Neural crest cell (in vitro differentiated cells): ENCODE measurements at regions not wholly inside any gene's neighbourhood (a gene's known extent, or its start where the extent isn't known, plus 50 kb on each side); places are given as distances from the start of the nearest gene placed in this dataset.

Source experiments
- DNase-seq: peaks from one replicate; pipeline ENCODE4 v3.0.0; 2021; ENCODE audit warnings: low read depth, mixed read lengths, low spot score
- H3K27ac Mint-ChIP-seq: one replicate; pipeline ENCODE4 v1.8.0; 2021; ENCODE audit warnings: mild to moderate bottlenecking, mixed read lengths; ENCODE audit not compliant: unreplicated experiment
- H3K27me3 Mint-ChIP-seq: 2 replicates; pipeline ENCODE4 v1.8.0; 2021; ENCODE audit warnings: low read depth, mild to moderate bottlenecking, mixed read lengths
- H3K36me3 Mint-ChIP-seq: 2 replicates; pipeline ENCODE4 v1.8.0; 2021; ENCODE audit warnings: low read depth, mild to moderate bottlenecking, mixed read lengths
- H3K4me1 Mint-ChIP-seq: 2 replicates; pipeline ENCODE4 v1.8.0; 2021; ENCODE audit warnings: mixed read lengths
- H3K4me3 Mint-ChIP-seq: one replicate; pipeline ENCODE4 v1.8.0; 2021; ENCODE audit warnings: mild to moderate bottlenecking, mixed read lengths
- H3K9me3 Mint-ChIP-seq: 2 replicates; pipeline ENCODE4 v1.8.0; 2021; ENCODE audit warnings: mixed read lengths
- TF ChIP-seq, protein P1 (sequence below): fragments of 200-600 bp; sonication (generic); conservative IDR thresholded peaks from 2 replicates; pipeline ENCODE4 v1.5.0; 2021; ENCODE audit warnings: antibody characterized with exemption, mild to moderate bottlenecking

DNA sequence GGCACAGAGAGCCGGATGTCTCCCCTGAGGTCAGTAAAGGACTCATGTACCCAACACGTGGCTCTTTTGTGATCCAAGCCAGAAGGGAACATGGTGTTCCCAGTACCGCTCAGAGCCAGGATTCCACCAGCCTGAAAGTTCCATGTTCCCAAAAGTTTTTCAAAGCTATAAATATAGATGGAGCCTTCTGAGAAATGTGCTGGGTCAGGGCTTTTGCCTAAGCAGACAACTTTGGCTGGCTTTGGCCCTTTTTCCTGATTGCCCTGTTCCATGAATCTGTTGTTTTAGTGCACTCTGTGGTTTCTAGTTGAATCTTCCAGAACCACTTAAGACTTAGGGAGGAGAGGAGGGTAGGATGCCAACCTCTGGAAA, 128.5 kb upstream of the HS3ST2 start:
- Mint-ChIP-seq H3K9me3 (peaks cover 6% of the 10 kb centered on the region), H3K4me1 (no peaks in the 10 kb centered on the region), H3K4me3 (no peak overlapping the region), H3K36me3 (no peaks in the 10 kb centered on the region), H3K27me3 (peaks cover 19% of the 10 kb centered on the region), H3K27ac (no peak overlapping the region)
- TF ChIP-seq, protein P1, sequence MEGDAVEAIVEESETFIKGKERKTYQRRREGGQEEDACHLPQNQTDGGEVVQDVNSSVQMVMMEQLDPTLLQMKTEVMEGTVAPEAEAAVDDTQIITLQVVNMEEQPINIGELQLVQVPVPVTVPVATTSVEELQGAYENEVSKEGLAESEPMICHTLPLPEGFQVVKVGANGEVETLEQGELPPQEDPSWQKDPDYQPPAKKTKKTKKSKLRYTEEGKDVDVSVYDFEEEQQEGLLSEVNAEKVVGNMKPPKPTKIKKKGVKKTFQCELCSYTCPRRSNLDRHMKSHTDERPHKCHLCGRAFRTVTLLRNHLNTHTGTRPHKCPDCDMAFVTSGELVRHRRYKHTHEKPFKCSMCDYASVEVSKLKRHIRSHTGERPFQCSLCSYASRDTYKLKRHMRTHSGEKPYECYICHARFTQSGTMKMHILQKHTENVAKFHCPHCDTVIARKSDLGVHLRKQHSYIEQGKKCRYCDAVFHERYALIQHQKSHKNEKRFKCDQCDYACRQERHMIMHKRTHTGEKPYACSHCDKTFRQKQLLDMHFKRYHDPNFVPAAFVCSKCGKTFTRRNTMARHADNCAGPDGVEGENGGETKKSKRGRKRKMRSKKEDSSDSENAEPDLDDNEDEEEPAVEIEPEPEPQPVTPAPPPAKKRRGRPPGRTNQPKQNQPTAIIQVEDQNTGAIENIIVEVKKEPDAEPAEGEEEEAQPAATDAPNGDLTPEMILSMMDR = no peak
- no peak for DNase-seq

DNA sequence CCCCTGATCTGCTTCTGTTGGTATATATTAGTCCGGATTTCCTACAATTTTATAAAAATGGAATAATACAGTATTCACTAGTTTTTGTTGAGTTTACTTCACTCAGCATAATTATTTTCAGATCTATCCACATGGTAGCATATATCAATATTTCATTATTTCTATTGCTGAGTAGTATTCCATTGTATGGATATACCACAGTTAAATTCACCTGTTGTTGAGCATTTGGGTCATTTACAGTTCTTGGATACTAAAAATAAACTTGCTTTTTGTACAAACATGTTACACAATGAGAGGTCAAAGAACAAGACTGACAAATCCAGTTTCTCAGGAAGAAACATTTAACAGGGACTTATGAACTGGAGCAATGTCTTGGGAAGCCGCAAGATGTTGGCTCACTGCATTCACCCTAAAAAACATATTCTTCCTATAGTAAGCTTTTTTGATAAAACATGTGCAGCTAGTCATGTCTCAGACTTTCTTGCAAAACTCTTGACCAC, 126.9 kb upstream of the HS3ST2 start:
- DNase-seq = no peak
- Mint-ChIP-seq H3K36me3 (no peaks in the 10 kb centered on the region), H3K4me3 (no peak overlapping the region), H3K27me3 (peaks cover 12% of the 10 kb centered on the region), H3K4me1 (no peaks in the 10 kb centered on the region), H3K9me3 (peaks cover 6% of the 10 kb centered on the region), H3K27ac (no peak overlapping the region)
- TF ChIP-seq, protein P1 = no peak

DNA sequence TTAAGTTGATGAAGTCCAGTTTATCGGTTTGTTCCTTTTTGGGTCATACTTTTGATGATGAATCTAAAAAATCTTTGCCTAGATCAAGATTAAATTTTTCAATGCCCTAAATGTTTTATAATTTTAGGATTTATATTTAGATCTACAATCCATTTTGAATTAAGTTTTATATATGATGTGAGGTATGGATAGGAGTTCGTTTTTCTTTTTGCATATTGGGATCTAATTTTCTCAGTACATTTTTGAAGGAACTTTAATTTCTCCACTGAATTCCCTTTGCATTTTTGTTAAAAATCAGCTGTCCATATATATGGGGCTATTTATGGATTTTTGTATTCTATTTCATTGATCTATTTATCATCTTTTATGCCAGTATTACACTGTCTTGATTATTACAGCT, 125.5 kb upstream of the HS3ST2 start:
- no peak overlapping the region for H3K27ac Mint-ChIP-seq
- no peaks in the 10 kb centered on the region for H3K4me1 Mint-ChIP-seq

DNA sequence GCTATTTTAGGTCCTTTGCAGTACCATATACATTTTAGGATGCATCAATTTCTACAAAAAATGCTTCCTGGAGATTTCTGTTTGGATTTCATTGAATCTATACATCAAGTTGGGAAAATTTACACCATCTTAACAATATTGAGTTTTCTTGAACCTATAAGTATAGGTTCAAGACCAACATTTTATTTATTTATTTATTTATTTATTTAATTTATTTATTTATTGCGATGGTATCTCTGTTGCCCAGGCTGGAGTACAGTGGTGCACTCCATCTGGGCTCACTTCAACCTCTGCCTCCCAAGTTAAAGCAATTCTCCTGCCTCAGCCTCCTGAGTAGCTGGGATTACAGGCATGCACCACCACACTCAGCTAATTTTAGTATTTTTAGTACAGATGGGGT, 125.0 kb upstream of the HS3ST2 start:
- TF ChIP-seq, protein P1 = no peak
- Mint-ChIP-seq H3K4me3 (no peak overlapping the region), H3K4me1 (no peaks in the 10 kb centered on the region), H3K36me3 (no peaks in the 10 kb centered on the region), H3K27ac (no peak overlapping the region), H3K9me3 (peaks cover 6% of the 10 kb centered on the region), H3K27me3 (peaks cover 12% of the 10 kb centered on the region)
- DNase-seq = no peak

More for the DNA sequence above, 125.5 kb upstream of the HS3ST2 start:
- Mint-ChIP-seq H3K27me3 (peaks cover 12% of the 10 kb centered on the region), H3K9me3 (peaks cover 6% of the 10 kb centered on the region), H3K4me3 (no peak overlapping the region), H3K36me3 (no peaks in the 10 kb centered on the region)
- TF ChIP-seq, protein P1 = no peak
- no peak for DNase-seq

DNA sequence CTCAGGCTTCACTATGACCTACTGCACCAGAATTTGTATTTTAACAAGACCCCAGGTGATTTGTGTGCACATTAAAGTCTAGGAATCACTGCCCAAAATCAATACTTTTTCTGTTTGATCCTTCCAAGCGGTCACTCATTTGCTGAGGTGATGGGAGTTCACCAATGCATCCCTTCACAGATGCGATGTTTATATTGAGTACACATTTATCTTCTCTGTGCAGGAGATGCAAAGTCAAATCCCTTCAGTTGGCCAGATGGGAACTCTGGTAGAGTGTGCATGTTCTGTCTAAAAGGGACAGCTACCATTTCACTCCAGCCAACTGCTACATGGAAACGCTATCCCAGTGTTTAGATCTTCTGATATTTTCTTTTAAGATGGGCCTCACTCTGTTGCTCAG, 122.6 kb upstream of the HS3ST2 start:
- DNase-seq = no peak
- Mint-ChIP-seq H3K9me3 (peaks cover 3% of the 10 kb centered on the region), H3K27ac (no peak overlapping the region), H3K4me3 (no peak overlapping the region), H3K36me3 (no peaks in the 10 kb centered on the region), H3K4me1 (no peaks in the 10 kb centered on the region), H3K27me3 (peaks cover 5% of the 10 kb centered on the region)
- TF ChIP-seq, protein P1 = no peak

DNA sequence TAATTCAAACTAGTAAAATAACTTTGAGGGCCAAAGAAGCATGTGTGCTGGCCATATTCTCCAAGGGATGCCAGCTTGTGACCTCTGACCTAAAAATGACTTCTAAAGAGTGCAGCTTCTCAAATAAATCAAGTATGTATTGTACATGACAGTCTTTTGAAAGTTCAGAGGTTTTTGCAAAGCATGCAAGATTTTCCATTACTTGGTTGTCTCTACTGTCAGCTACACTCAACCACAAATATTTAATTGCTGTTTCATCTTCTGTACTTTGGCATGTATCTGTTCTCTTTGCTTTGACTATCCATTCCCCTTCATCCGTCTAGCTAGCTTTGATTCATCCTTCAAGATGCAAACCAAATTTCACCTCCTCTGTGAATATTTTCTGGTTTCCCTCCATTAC, 121.9 kb upstream of the HS3ST2 start:
- H3K27ac Mint-ChIP-seq = no peak overlapping the region
- no peaks in the 10 kb centered on the region for H3K4me1 Mint-ChIP-seq
- no peak for DNase-seq
- TF ChIP-seq, protein P1 = no peak
- peaks cover 1% of the 10 kb centered on the region for H3K9me3 Mint-ChIP-seq
- H3K27me3 Mint-ChIP-seq = peaks cover 8% of the 10 kb centered on the region
- no peaks in the 10 kb centered on the region for H3K36me3 Mint-ChIP-seq
- no peak overlapping the region for H3K4me3 Mint-ChIP-seq
